Esophagus squamous epithelium (tissue), 5 donors: ENCODE measurements at regions not wholly inside any gene's neighbourhood (a gene's known extent, or its start where the extent isn't known, plus 50 kb on each side); places are given as distances from the start of the nearest gene placed in this dataset.

Experiments used
- DNase-seq: peaks from one replicate; lab custom pipeline; 2025; lab: John Stamatoyannopoulos, UW
- H3K27ac ChIP-seq, 4 donors: fragments of 200-600 bp; sonication (generic); one replicate each; pipeline ENCODE4 v1.5.1; 2016 to 2019; ENCODE audit warnings: mild to moderate bottlenecking in 1 of 4
- H3K27me3 ChIP-seq, 4 donors: fragments of 200-600 bp; sonication (generic); 1 replicate in 3 of 4; 2 replicates in 1 of 4; pipeline versions ENCODE4 v1.5.1 to v1.6.0; 2017 to 2021; ENCODE audit warnings: antibody characterized with exemption in 1 of 4
- H3K36me3 ChIP-seq, 3 donors: fragments of 200-600 bp; sonication (generic); one replicate each; pipeline ENCODE4 v1.5.1; 2016 to 2019
- H3K4me1 ChIP-seq, 3 donors: fragments of 200-600 bp; sonication (generic); one replicate each; pipeline ENCODE4 v1.5.1; 2017 to 2019
- H3K4me3 ChIP-seq, 4 donors: fragments of 200-600 bp; sonication (generic); 1 replicate in 3 of 4; 2 replicates in 1 of 4; pipeline ENCODE4 v1.5.1; 2016 to 2019; ENCODE audit warnings: mild to moderate bottlenecking in 2 of 4, moderate library complexity in 1 of 4
- H3K9me3 ChIP-seq, 3 donors: fragments of 200-600 bp; sonication (generic); one replicate each; pipeline ENCODE4 v1.5.1; 2016 to 2019
- POLR2A ChIP-seq, 4 donors: fragments of 450-650 bp; IDR thresholded peaks; one replicate each; pipeline ENCODE4 v1.6.1; 2017; ENCODE audit warnings: antibody characterized with exemption in 4 of 4, mild to moderate bottlenecking in 4 of 4, moderate library complexity in 3 of 4
- WGBS, 2 donors: methylation state at CpG; one replicate each; pipeline ENCODE4 v1.1.5; 2018; 5-methylcytosine and 5-hydroxymethylcytosine counted together
- intact Hi-C: fragments of 100-400 bp; cut with DNase I; formaldehyde crosslinking; loops from one replicate; pipeline ENCODE4 v1.15.0; 2022
- TF ChIP-seq, protein P1 (sequence below), 6 experiments: fragments of 450-650 bp in 4 of 6; fragments of 200-600 bp in 2 of 6; sonication (generic) in 2 of 6; IDR thresholded peaks; one replicate each; pipeline ENCODE4 v1.5.1; 2016 to 2019; ENCODE audit warnings: antibody characterized with exemption in 6 of 6, mild to moderate bottlenecking in 4 of 6, moderate library complexity in 4 of 6
- donor health status: DM: yes; HTN: yes; CAD: no.

DNA sequence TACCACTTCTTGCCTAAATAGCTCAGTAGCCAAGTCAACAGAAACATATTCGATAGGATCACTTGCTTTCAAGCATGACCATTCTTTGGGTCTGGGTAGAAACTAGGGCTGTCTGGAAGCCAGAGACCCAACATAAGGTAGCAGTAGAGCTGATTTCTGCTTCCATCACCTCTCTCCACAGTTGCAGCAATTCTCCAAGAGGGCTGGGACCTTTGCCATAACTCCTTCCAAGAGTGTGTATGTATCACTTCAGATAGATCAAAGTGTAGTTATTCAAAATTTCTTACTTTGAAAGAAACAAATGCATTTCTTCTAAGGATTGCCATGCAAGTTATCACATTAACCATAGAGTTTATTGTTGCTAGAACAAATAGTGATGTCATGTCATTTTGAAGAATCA is 172.0 kb upstream of the GALNT5 start:
- Histone ChIP-seq H3K4me3 (no peak overlapping the region), H3K36me3 (no peaks in the 10 kb centered on the region), H3K9me3 (no peaks in the 10 kb centered on the region), H3K27ac (no peak overlapping the region), H3K4me1 (no peaks in the 10 kb centered on the region), H3K27me3 (no peaks in the 10 kb centered on the region)
- intact Hi-C loops, result no loop called here
- TF ChIP-seq, protein P1, sequence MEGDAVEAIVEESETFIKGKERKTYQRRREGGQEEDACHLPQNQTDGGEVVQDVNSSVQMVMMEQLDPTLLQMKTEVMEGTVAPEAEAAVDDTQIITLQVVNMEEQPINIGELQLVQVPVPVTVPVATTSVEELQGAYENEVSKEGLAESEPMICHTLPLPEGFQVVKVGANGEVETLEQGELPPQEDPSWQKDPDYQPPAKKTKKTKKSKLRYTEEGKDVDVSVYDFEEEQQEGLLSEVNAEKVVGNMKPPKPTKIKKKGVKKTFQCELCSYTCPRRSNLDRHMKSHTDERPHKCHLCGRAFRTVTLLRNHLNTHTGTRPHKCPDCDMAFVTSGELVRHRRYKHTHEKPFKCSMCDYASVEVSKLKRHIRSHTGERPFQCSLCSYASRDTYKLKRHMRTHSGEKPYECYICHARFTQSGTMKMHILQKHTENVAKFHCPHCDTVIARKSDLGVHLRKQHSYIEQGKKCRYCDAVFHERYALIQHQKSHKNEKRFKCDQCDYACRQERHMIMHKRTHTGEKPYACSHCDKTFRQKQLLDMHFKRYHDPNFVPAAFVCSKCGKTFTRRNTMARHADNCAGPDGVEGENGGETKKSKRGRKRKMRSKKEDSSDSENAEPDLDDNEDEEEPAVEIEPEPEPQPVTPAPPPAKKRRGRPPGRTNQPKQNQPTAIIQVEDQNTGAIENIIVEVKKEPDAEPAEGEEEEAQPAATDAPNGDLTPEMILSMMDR (IDR thresholded peaks at IDR 0.05), result no peak
- no peak for TF ChIP-seq POLR2A (IDR thresholded peaks at IDR 0.05)
- 58 to 60% methylated on average over 1 of the region's 1 CpG for WGBS, 2 donors
- DNase-seq, result no peak

DNA sequence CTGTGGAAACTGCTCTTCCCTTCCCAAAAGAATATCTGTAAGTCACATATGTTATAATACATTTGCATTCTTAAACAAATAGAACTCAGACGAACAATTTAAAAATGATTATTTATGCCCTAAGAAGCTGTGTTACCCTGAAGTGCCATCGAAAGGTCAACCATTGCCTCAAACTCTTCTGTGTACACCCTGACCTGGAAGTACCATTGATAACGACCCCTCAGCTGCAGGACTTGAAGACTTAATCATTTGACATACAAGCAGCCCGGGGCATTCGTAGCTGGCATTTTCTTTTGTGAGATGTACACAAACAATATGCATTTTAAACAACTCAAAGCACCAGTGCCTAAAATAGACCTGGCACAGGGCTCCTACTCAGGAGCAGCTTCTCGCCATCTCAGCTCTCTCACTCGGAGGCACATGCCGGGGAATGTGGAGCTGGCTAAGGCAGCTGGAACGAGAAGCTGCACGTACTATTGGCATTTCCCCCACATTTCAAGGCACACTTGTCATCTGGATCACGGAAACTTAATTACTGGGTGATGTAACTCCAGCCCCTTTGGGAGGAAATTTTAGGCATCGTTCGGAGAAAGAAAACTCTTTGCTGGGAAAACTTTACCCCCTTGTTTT is 170.0 kb upstream of the GALNT5 start:
- no peak for DNase-seq
- no peak for TF ChIP-seq POLR2A (IDR thresholded peaks at IDR 0.05)
- TF ChIP-seq, protein P1 (IDR thresholded peaks at IDR 0.05), result no peak
- 45 to 61% methylated on average over 9 to 13 of the region's 13 CpGs for WGBS, 2 donors
- Histone ChIP-seq H3K27ac (no peak overlapping the region), H3K36me3 (no peaks in the 10 kb centered on the region), H3K4me3 (no peak overlapping the region), H3K4me1 (no peaks in the 10 kb centered on the region), H3K27me3 (no peaks in the 10 kb centered on the region), H3K9me3 (no peaks in the 10 kb centered on the region)
- intact Hi-C loops, result no loop called here

DNA sequence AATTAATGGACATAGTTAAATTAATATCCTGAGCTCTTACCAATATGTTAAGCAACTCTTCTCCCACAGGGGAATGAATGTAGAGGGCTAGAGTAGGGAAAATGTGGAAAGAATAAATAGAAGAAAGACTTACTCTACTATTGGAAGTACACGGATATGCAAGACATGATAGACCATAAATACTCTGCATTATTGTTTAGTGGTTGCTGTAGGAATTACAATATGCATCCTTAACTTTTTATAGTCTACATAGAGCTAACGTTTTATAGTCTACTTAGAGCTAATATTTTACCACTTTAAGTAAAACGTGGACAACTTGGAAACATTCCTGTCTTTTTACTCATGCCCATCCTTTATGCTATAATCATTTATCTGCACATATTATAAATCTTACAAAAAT is 163.8 kb upstream of the GALNT5 start:
- intact Hi-C loops, result no loop called here
- TF ChIP-seq, protein P1 (IDR thresholded peaks at IDR 0.05), result peak in 1 of 6 experiments; percentile 7
- TF ChIP-seq POLR2A (IDR thresholded peaks at IDR 0.05), result no peak
- WGBS, 2 donors, result 36 to 46% methylated on average over 3 of the region's 3 CpGs
- no peaks in the 10 kb centered on the region for H3K27me3 ChIP-seq
- H3K4me1 ChIP-seq, result no peaks in the 10 kb centered on the region
- no peak for DNase-seq
- H3K9me3 ChIP-seq, result no peaks in the 10 kb centered on the region
- no peaks in the 10 kb centered on the region for H3K36me3 ChIP-seq
- H3K27ac ChIP-seq, result no peak overlapping the region
- H3K4me3 ChIP-seq, result no peak overlapping the region

DNA sequence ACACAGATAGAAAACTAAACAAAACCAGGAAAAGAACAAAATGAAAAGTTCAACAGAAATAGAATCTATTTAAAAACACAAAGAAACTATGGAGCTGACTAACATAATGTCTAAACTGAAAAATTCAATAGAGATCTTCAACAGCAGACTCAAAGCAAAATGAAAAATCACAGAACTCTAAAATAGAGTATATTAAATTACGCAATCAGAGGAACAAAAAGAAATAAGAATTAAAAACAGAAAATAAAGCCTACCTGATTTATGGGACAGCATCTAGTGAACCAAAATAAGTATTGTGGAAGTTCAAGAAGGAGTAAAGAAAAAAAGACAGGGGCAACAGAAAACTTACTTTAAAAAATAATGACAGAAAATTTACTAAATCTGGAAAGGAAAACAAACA is 152.1 kb upstream of the GALNT5 start:
- WGBS, 2 donors, result 85 to 97% methylated on average over 1 of the region's 1 CpG
- no peak for DNase-seq
- peaks cover 0 to 6% (median 0%) of the 10 kb centered on the region in 3 donors for H3K9me3 ChIP-seq
- no peaks in the 10 kb centered on the region for H3K27me3 ChIP-seq
- no peak overlapping the region for H3K27ac ChIP-seq
- intact Hi-C loops, result no loop called here
- TF ChIP-seq, protein P1 (IDR thresholded peaks at IDR 0.05), result no peak
- no peak for TF ChIP-seq POLR2A (IDR thresholded peaks at IDR 0.05)
- H3K36me3 ChIP-seq, result no peaks in the 10 kb centered on the region
- H3K4me3 ChIP-seq, result no peak overlapping the region
- H3K4me1 ChIP-seq, result no peaks in the 10 kb centered on the region

DNA sequence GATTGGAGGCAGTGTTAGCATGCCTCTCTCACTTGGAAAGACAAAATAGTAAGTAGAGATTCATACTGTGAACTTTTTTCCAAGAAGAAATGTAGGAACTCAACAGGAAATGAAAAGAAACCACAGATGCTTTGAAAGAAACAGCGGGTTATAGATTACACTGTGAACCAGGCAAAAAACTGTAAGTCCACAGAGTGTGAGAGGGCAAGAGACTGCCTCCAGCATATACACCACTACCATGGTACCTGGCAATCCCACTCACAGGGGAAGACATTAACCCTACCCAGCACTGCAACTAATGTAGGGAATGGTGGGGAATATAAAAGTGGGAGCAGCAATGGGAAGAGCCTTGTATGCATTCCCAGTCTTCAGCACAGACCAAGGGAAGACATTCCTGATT is 150.6 kb upstream of the GALNT5 start:
- Histone ChIP-seq H3K27me3 (no peaks in the 10 kb centered on the region), H3K4me1 (no peaks in the 10 kb centered on the region), H3K9me3 (peaks cover 0 to 6% (median 0%) of the 10 kb centered on the region in 3 donors), H3K4me3 (no peak overlapping the region), H3K27ac (no peak overlapping the region), H3K36me3 (no peaks in the 10 kb centered on the region)
- no peak for DNase-seq
- TF ChIP-seq POLR2A (IDR thresholded peaks at IDR 0.05), result no peak
- TF ChIP-seq, protein P1 (IDR thresholded peaks at IDR 0.05), result no peak
- intact Hi-C loops, result no loop called here
- WGBS, 2 donors, result 78 to 87% methylated on average over 1 of the region's 1 CpG
